ENCODE measurements at regions not wholly inside any gene's neighbourhood (a gene's known extent, or its start where the extent isn't known, plus 50 kb on each side); places are given as distances from the start of the nearest gene placed in this dataset.

GRCh38 chr18:57297306-57297705, 55.1 kb upstream of the ST8SIA3 start (continued):
- TF ChIP-seq MXD1 (CRISPR knock-in tag; IDR thresholded peaks at IDR 0.05; ENCODE audit: borderline replicate concordance, poor library complexity, severe bottlenecking) (no peak), ZNF589 (CRISPR knock-in tag; IDR thresholded peaks at IDR 0.05; ENCODE audit: low read depth) (no peak), ZNF785 (CRISPR knock-in tag; IDR thresholded peaks at IDR 0.05) (no peak), ZNF146 (CRISPR knock-in tag; IDR thresholded peaks at IDR 0.05; ENCODE audit: unreplicated experiment) (no peak)

DNA sequence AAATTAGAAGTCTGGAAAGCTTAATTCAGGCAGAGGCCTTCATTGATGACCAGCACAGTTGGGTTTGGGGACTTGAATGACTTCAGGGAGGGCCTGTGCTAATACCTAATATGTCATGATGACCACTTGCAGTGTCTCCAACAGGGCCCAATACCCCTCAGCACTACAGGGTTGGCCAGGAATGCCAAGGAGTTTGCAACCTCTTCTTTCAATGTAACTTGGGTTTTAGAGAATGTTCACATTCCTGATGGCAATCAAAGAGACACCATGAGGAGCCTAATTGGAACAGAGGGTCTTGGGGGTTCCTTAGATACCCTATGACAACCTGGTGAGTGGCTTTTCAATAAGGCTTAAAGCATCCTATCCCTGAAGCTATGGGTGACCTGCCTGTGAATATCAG, 52.4 kb upstream of the ST8SIA3 start:
- DNase-seq (ENCODE audit: extremely low read depth in 1 of 4, low spot score in 3 of 4) (no peak), ATAC-seq (no peak), FAIRE-seq (no peak)
- in situ Hi-C loops (cut with MboI) (no loop called here), intact Hi-C loops (cut with micrococcal nuclease) (no loop called here)
- Histone ChIP-seq H3K9me1 (ENCODE audit: control insufficient read depth, insufficient read depth, low read length) (no peaks in the 10 kb centered on the region), H3K27me3 (ENCODE audit: control insufficient read depth in 2 of 2, insufficient read depth in 2 of 2, low read length in 2 of 2) (peaks cover 3 to 7% of the 10 kb centered on the region in 2 experiments; a peak in 1 of 5 replicates), H3K4me2 (ENCODE audit: insufficient read depth, low read length) (no peak overlapping the region), H2AFZ (ENCODE audit: low read depth, low read length) (no peak overlapping the region), H3K4me1 (replicated peaks in 1 of 2; ENCODE audit: control insufficient read depth in 2 of 2, insufficient read depth in 2 of 2, low read length in 2 of 2) (no peaks in the 10 kb centered on the region), H3K9ac (ENCODE audit: insufficient read depth in 1 of 2, low read depth in 2 of 2, low read length in 2 of 2) (no peak overlapping the region), H4K20me1 (replicated peaks; ENCODE audit: control insufficient read depth, insufficient read depth, low read length) (no peaks in the 10 kb centered on the region), H3K36me3 (ENCODE audit: control insufficient read depth, insufficient read depth, low read length) (no peaks in the 10 kb centered on the region), H3K9me3 (replicated peaks; ENCODE audit: control insufficient read depth, insufficient read depth, low read depth, low read length) (no peaks in the 10 kb centered on the region), H3K79me2 (ENCODE audit: control insufficient read depth, insufficient read depth, low read length) (no peaks in the 10 kb centered on the region), H3K27ac (ENCODE audit: extremely low read depth, low read depth, low read length) (no peak overlapping the region), H3K4me3 (no peak overlapping the region)
- no TSS peak for BruUV-seq (replicated peaks)
- no peak for TF ChIP-seq MEF2A (IDR thresholded peaks at IDR 0.05; ENCODE audit: control insufficient read depth, low read depth, low read length)
- no peak for TF ChIP-seq ZNF707 (CRISPR knock-in tag; conservative IDR thresholded peaks at IDR 0.05)
- no peak for TF ChIP-seq NR3C1 (CRISPR knock-in tag; IDR thresholded peaks at IDR 0.05)
- TF ChIP-seq NBN (IDR thresholded peaks at IDR 0.05; ENCODE audit: low read depth) = no peak
- TF ChIP-seq CBFA2T2 (conservative IDR thresholded peaks at IDR 0.05) = no peak
- no peak for TF ChIP-seq KLF6 (CRISPR knock-in tag; IDR thresholded peaks at IDR 0.05; ENCODE audit: borderline replicate concordance)
- TF ChIP-seq ZNF41 (CRISPR knock-in tag; conservative IDR thresholded peaks at IDR 0.05) = no peak
- no peak for TF ChIP-seq NELFE (IDR thresholded peaks at IDR 0.05; ENCODE audit: insufficient read depth, insufficient read length)
- TF ChIP-seq HCFC1 (IDR thresholded peaks at IDR 0.05; ENCODE audit: low read depth, low read length) = no peak
- TF ChIP-seq MCM2 (IDR thresholded peaks at IDR 0.05; ENCODE audit: low read depth) = no peak
- no peak for TF ChIP-seq SMARCA4 (IDR thresholded peaks at IDR 0.05)
- TF ChIP-seq ZNF316 (IDR thresholded peaks at IDR 0.05) = no peak
- no peak for TF ChIP-seq TCF7L2 (IDR thresholded peaks at IDR 0.05; ENCODE audit: low read depth, low read length)
- no peak for TF ChIP-seq ZNF224 (CRISPR knock-in tag; IDR thresholded peaks at IDR 0.05)
- TF ChIP-seq HNRNPUL1 (IDR thresholded peaks at IDR 0.05; ENCODE audit: low read length) = no peak
- POLR2A ChIA-PET = interaction anchor here (0.6 kb wide), 1 partner anchor 13 kb away, joined by 3 read pairs; no protein-coding TSS in a partner anchor
- CTCF ChIA-PET (ENCODE audit: low intra/inter-chr PET ratio) = no interaction called here
